ENCODE measurements at regions not wholly inside any gene's neighbourhood (a gene's known extent, or its start where the extent isn't known, plus 50 kb on each side); places are given as distances from the start of the nearest gene placed in this dataset.

GRCh38 chr15:58277333-58277732 lies 139.2 kb downstream of the AQP9 start:
- TF ChIP-seq POLR2A (IDR thresholded peaks at IDR 0.05) (no peak), CTCF (IDR thresholded peaks at IDR 0.05) (no peak)
